ENCODE measurements at regions not wholly inside any gene's neighbourhood (a gene's known extent, or its start where the extent isn't known, plus 50 kb on each side); places are given as distances from the start of the nearest gene placed in this dataset.

DNA sequence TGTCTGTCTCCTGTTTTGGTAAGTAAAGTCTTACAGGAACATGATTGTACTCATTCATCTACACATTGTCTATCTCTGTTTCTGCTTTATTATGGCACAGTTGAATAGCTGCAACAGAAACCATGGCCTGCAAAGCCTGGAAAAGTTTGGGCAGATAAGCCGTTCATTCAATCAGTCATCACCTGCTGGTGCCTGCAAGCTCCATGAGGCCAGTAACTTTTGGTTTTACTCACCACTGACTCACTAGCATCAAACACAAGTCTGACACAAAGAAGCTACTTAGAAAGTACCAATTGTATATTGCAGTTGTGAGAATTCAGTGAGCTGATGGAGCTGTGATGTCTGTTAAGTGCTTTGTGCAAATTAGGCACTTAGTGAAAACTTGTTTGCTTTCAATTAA is 373.6 kb upstream of the SGCD start:
- ATAC-seq, result no peak
- no peak for TF ChIP-seq SNAI2 (CRISPR knock-in tag; IDR thresholded peaks at IDR 0.05)
- TF ChIP-seq ZFP3 (CRISPR knock-in tag; IDR thresholded peaks at IDR 0.05), result no peak
- TF ChIP-seq, protein P1, sequence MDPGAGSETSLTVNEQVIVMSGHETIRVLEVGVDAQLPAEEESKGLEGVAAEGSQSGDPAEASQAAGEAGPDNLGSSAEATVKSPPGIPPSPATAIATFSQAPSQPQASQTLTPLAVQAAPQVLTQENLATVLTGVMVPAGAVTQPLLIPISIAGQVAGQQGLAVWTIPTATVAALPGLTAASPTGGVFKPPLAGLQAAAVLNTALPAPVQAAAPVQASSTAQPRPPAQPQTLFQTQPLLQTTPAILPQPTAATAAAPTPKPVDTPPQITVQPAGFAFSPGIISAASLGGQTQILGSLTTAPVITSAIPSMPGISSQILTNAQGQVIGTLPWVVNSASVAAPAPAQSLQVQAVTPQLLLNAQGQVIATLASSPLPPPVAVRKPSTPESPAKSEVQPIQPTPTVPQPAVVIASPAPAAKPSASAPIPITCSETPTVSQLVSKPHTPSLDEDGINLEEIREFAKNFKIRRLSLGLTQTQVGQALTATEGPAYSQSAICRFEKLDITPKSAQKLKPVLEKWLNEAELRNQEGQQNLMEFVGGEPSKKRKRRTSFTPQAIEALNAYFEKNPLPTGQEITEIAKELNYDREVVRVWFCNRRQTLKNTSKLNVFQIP (CRISPR knock-in tag; IDR thresholded peaks at IDR 0.05; ENCODE audit: borderline replicate concordance, low read depth), result no peak
- TF ChIP-seq GLIS3 (CRISPR knock-in tag; IDR thresholded peaks at IDR 0.05), result no peak
- TF ChIP-seq CSDC2 (CRISPR knock-in tag; IDR thresholded peaks at IDR 0.05), result no peak
- TF ChIP-seq, protein P2, sequence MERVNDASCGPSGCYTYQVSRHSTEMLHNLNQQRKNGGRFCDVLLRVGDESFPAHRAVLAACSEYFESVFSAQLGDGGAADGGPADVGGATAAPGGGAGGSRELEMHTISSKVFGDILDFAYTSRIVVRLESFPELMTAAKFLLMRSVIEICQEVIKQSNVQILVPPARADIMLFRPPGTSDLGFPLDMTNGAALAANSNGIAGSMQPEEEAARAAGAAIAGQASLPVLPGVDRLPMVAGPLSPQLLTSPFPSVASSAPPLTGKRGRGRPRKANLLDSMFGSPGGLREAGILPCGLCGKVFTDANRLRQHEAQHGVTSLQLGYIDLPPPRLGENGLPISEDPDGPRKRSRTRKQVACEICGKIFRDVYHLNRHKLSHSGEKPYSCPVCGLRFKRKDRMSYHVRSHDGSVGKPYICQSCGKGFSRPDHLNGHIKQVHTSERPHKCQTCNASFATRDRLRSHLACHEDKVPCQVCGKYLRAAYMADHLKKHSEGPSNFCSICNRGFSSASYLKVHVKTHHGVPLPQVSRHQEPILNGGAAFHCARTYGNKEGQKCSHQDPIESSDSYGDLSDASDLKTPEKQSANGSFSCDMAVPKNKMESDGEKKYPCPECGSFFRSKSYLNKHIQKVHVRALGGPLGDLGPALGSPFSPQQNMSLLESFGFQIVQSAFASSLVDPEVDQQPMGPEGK (CRISPR knock-in tag; IDR thresholded peaks at IDR 0.05; ENCODE audit: borderline replicate concordance), result no peak
- no peak for TF ChIP-seq PPARA (CRISPR knock-in tag; IDR thresholded peaks at IDR 0.05; ENCODE audit: borderline replicate concordance)
- TF ChIP-seq TCF4 (CRISPR knock-in tag; IDR thresholded peaks at IDR 0.05; ENCODE audit: borderline replicate concordance), result no peak
- TF ChIP-seq ZNF8 (CRISPR knock-in tag; IDR thresholded peaks at IDR 0.05), result no peak
- no peak for TF ChIP-seq RARB (CRISPR knock-in tag; IDR thresholded peaks at IDR 0.05)
- TF ChIP-seq, protein P3, sequence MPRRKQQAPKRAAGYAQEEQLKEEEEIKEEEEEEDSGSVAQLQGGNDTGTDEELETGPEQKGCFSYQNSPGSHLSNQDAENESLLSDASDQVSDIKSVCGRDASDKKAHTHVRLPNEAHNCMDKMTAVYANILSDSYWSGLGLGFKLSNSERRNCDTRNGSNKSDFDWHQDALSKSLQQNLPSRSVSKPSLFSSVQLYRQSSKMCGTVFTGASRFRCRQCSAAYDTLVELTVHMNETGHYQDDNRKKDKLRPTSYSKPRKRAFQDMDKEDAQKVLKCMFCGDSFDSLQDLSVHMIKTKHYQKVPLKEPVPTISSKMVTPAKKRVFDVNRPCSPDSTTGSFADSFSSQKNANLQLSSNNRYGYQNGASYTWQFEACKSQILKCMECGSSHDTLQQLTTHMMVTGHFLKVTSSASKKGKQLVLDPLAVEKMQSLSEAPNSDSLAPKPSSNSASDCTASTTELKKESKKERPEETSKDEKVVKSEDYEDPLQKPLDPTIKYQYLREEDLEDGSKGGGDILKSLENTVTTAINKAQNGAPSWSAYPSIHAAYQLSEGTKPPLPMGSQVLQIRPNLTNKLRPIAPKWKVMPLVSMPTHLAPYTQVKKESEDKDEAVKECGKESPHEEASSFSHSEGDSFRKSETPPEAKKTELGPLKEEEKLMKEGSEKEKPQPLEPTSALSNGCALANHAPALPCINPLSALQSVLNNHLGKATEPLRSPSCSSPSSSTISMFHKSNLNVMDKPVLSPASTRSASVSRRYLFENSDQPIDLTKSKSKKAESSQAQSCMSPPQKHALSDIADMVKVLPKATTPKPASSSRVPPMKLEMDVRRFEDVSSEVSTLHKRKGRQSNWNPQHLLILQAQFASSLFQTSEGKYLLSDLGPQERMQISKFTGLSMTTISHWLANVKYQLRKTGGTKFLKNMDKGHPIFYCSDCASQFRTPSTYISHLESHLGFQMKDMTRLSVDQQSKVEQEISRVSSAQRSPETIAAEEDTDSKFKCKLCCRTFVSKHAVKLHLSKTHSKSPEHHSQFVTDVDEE (CRISPR knock-in tag; IDR thresholded peaks at IDR 0.05), result no peak
- no peak for TF ChIP-seq ZFP30 (CRISPR knock-in tag; IDR thresholded peaks at IDR 0.05)
- no peak for TF ChIP-seq ZNF565 (CRISPR knock-in tag; conservative IDR thresholded peaks at IDR 0.05; ENCODE audit: low read depth)
- TF ChIP-seq, protein P4, sequence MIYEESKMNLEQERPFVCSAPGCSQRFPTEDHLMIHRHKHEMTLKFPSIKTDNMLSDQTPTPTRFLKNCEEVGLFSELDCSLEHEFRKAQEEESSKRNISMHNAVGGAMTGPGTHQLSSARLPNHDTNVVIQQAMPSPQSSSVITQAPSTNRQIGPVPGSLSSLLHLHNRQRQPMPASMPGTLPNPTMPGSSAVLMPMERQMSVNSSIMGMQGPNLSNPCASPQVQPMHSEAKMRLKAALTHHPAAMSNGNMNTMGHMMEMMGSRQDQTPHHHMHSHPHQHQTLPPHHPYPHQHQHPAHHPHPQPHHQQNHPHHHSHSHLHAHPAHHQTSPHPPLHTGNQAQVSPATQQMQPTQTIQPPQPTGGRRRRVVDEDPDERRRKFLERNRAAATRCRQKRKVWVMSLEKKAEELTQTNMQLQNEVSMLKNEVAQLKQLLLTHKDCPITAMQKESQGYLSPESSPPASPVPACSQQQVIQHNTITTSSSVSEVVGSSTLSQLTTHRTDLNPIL (CRISPR knock-in tag; IDR thresholded peaks at IDR 0.05; ENCODE audit: low read depth), result no peak
- no peak for TF ChIP-seq TOX (CRISPR knock-in tag; IDR thresholded peaks at IDR 0.05; ENCODE audit: borderline replicate concordance)
- TF ChIP-seq, protein P5, sequence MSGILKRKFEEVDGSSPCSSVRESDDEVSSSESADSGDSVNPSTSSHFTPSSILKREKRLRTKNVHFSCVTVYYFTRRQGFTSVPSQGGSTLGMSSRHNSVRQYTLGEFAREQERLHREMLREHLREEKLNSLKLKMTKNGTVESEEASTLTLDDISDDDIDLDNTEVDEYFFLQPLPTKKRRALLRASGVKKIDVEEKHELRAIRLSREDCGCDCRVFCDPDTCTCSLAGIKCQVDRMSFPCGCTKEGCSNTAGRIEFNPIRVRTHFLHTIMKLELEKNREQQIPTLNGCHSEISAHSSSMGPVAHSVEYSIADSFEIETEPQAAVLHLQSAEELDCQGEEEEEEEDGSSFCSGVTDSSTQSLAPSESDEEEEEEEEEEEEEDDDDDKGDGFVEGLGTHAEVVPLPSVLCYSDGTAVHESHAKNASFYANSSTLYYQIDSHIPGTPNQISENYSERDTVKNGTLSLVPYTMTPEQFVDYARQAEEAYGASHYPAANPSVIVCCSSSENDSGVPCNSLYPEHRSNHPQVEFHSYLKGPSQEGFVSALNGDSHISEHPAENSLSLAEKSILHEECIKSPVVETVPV (CRISPR knock-in tag; IDR thresholded peaks at IDR 0.05), result no peak
- no peak for TF ChIP-seq ZNF70 (CRISPR knock-in tag; IDR thresholded peaks at IDR 0.05)
- no peak for TF ChIP-seq ARNTL (CRISPR knock-in tag; IDR thresholded peaks at IDR 0.05; ENCODE audit: borderline replicate concordance, low read depth)

DNA sequence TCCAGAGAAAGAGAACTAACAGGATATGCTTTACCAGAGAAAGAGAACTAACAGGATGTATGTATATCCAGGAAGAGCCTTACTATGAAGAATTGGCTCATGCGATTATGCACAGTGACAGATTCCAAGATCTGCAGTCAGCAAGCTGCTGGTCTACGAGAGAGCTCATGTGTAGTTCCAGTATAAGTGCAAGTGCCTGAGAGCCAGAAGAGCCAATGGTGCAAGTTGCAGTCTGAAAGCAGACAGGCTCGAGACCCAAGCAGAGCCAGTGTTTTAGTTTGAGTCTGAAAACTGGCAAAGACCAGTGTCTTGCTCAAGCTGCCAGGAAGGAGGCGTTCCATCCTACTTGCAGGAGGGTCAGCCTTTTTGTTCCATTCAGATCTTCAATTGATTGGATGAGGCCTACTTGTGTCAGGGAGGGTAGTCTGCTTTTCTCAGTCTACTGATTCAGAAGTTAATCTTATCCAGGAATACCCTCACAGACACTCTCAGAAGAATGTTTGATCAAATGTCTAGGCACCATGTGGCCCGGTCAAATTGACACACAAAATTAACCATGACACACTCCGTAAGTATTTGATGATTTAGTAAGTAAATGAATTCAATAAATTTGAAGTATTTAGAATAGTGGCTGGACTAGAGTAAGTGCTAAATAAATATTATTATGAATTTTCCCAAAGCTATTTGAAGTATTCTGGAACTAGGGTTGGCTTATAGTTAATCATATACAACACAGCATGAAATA is 372.1 kb upstream of the SGCD start:
- TF ChIP-seq, protein P1 (CRISPR knock-in tag; IDR thresholded peaks at IDR 0.05; ENCODE audit: borderline replicate concordance, low read depth), result no peak
- TF ChIP-seq, protein P3 (CRISPR knock-in tag; IDR thresholded peaks at IDR 0.05), result no peak
- no peak for ATAC-seq

Data from SK-N-SH treated with all-trans-retinoic acid at 6 μM for 48 hours (cell line).